ENCODE measurements at regions not wholly inside any gene's neighbourhood (a gene's known extent, or its start where the extent isn't known, plus 50 kb on each side); places are given as distances from the start of the nearest gene placed in this dataset.

GRCh38 chr6:168137024-168137423, 58.0 kb upstream of the FRMD1 start:
- peaks cover 6% of the 10 kb centered on the region for H3K4me1 ChIP-seq (ENCODE audit: control insufficient read depth, insufficient read depth, low read length)
- H3K27ac ChIP-seq (ENCODE audit: low read length), result no peak overlapping the region
- H3K9me3 ChIP-seq (ENCODE audit: control insufficient read depth in 2 of 2, low read length in 2 of 2), result no peaks in the 10 kb centered on the region
- H3K9ac ChIP-seq (ENCODE audit: low read length in 2 of 2), result no peak overlapping the region
- H3K4me3 ChIP-seq (ENCODE audit: low read length in 2 of 2), result no peak overlapping the region
- H3K27me3 ChIP-seq (ENCODE audit: control insufficient read depth in 1 of 2, insufficient read depth in 2 of 2, low read length in 2 of 2), result no peaks in the 10 kb centered on the region
- H3K36me3 ChIP-seq (ENCODE audit: control insufficient read depth in 2 of 2, insufficient read depth in 2 of 2, low read length in 2 of 2), result no peaks in the 10 kb centered on the region

GRCh38 chr6:168136622-168137021, 57.6 kb upstream of the FRMD1 start:
- Histone ChIP-seq H3K27me3 (ENCODE audit: control insufficient read depth in 1 of 2, insufficient read depth in 2 of 2, low read length in 2 of 2) (peaks cover 0 to 2% of the 10 kb centered on the region in 2 donors), H3K4me1 (ENCODE audit: control insufficient read depth, insufficient read depth, low read length) (peaks cover 6% of the 10 kb centered on the region), H3K9ac (ENCODE audit: low read length in 2 of 2) (no peak overlapping the region), H3K36me3 (ENCODE audit: control insufficient read depth in 2 of 2, insufficient read depth in 2 of 2, low read length in 2 of 2) (no peaks in the 10 kb centered on the region), H3K4me3 (ENCODE audit: low read length in 2 of 2) (no peak overlapping the region), H3K27ac (ENCODE audit: low read length) (no peak overlapping the region), H3K9me3 (ENCODE audit: control insufficient read depth in 2 of 2, low read length in 2 of 2) (no peaks in the 10 kb centered on the region)

GRCh38 chr6:168136001-168136400, 57.0 kb upstream of the FRMD1 start:
- no peak overlapping the region for H3K27ac ChIP-seq (ENCODE audit: low read length)
- no peak overlapping the region for H3K9ac ChIP-seq (ENCODE audit: low read length in 2 of 2)
- no peaks in the 10 kb centered on the region for H3K36me3 ChIP-seq (ENCODE audit: control insufficient read depth in 2 of 2, insufficient read depth in 2 of 2, low read length in 2 of 2)
- H3K27me3 ChIP-seq (ENCODE audit: control insufficient read depth in 1 of 2, insufficient read depth in 2 of 2, low read length in 2 of 2), result peaks cover 0 to 4% of the 10 kb centered on the region in 2 donors
- no peak overlapping the region for H3K4me3 ChIP-seq (ENCODE audit: low read length in 2 of 2)
- no peaks in the 10 kb centered on the region for H3K9me3 ChIP-seq (ENCODE audit: control insufficient read depth in 2 of 2, low read length in 2 of 2)
- peaks cover 6% of the 10 kb centered on the region for H3K4me1 ChIP-seq (ENCODE audit: control insufficient read depth, insufficient read depth, low read length)

GRCh38 chr6:168134560-168135201, 55.7 kb upstream of the FRMD1 start:
- peaks cover 0 to 5% of the 10 kb centered on the region in 2 donors for H3K27me3 ChIP-seq (ENCODE audit: control insufficient read depth in 1 of 2, insufficient read depth in 2 of 2, low read length in 2 of 2)
- no peak overlapping the region for H3K27ac ChIP-seq (ENCODE audit: low read length)
- peaks cover 6% of the 10 kb centered on the region for H3K4me1 ChIP-seq (ENCODE audit: control insufficient read depth, insufficient read depth, low read length)
- no peaks in the 10 kb centered on the region for H3K9me3 ChIP-seq (ENCODE audit: control insufficient read depth in 2 of 2, low read length in 2 of 2)
- H3K4me3 ChIP-seq (ENCODE audit: low read length in 2 of 2), result no peak overlapping the region
- H3K9ac ChIP-seq (ENCODE audit: low read length in 2 of 2), result no peak overlapping the region
- H3K36me3 ChIP-seq (ENCODE audit: control insufficient read depth in 2 of 2, insufficient read depth in 2 of 2, low read length in 2 of 2), result no peaks in the 10 kb centered on the region

- peak overlapping the region in 1 of 2 donors; percentile 22 for H3K4me3 ChIP-seq (ENCODE audit: low read length in 2 of 2)
- H3K9me3 ChIP-seq (ENCODE audit: control insufficient read depth in 2 of 2, low read length in 2 of 2), result no peaks in the 10 kb centered on the region
- peaks cover 0 to 5% of the 10 kb centered on the region in 2 donors for H3K27me3 ChIP-seq (ENCODE audit: control insufficient read depth in 1 of 2, insufficient read depth in 2 of 2, low read length in 2 of 2)
- no peaks in the 10 kb centered on the region for H3K36me3 ChIP-seq (ENCODE audit: control insufficient read depth in 2 of 2, insufficient read depth in 2 of 2, low read length in 2 of 2)
- no peak overlapping the region for H3K27ac ChIP-seq (ENCODE audit: low read length)
- H3K4me1 ChIP-seq (ENCODE audit: control insufficient read depth, insufficient read depth, low read length), result peaks cover 6% of the 10 kb centered on the region
- no peak overlapping the region for H3K9ac ChIP-seq (ENCODE audit: low read length in 2 of 2)
These were observed 54.9 kb upstream of the FRMD1 start for GRCh38 chr6:168133687-168134559.

- H3K4me3 ChIP-seq (ENCODE audit: low read length in 2 of 2), result peak overlapping the region in 1 of 2 donors; percentile 66
These were observed 54.2 kb upstream of the FRMD1 start for GRCh38 chr6:168133168-168133561.

GRCh38 chr6:168132531-168133167, 53.6 kb upstream of the FRMD1 start:
- H3K4me3 ChIP-seq (ENCODE audit: low read length in 2 of 2), result peak overlapping the region in 1 of 2 donors; percentile 59
- peaks cover 6% of the 10 kb centered on the region for H3K4me1 ChIP-seq (ENCODE audit: control insufficient read depth, insufficient read depth, low read length)
- no peaks in the 10 kb centered on the region for H3K9me3 ChIP-seq (ENCODE audit: control insufficient read depth in 2 of 2, low read length in 2 of 2)
- H3K27me3 ChIP-seq (ENCODE audit: control insufficient read depth in 1 of 2, insufficient read depth in 2 of 2, low read length in 2 of 2), result peaks cover 0 to 5% of the 10 kb centered on the region in 2 donors
- no peak overlapping the region for H3K27ac ChIP-seq (ENCODE audit: low read length)
- no peaks in the 10 kb centered on the region for H3K36me3 ChIP-seq (ENCODE audit: control insufficient read depth in 2 of 2, insufficient read depth in 2 of 2, low read length in 2 of 2)
- no peak overlapping the region for H3K9ac ChIP-seq (ENCODE audit: low read length in 2 of 2)

More at GRCh38 chr6:168133168-168133561, 54.2 kb upstream of the FRMD1 start:
- H3K4me1 ChIP-seq (ENCODE audit: control insufficient read depth, insufficient read depth, low read length), result peaks cover 6% of the 10 kb centered on the region
- H3K36me3 ChIP-seq (ENCODE audit: control insufficient read depth in 2 of 2, insufficient read depth in 2 of 2, low read length in 2 of 2), result no peaks in the 10 kb centered on the region
- no peak overlapping the region for H3K9ac ChIP-seq (ENCODE audit: low read length in 2 of 2)
- no peaks in the 10 kb centered on the region for H3K9me3 ChIP-seq (ENCODE audit: control insufficient read depth in 2 of 2, low read length in 2 of 2)
- peaks cover 0 to 5% of the 10 kb centered on the region in 2 donors for H3K27me3 ChIP-seq (ENCODE audit: control insufficient read depth in 1 of 2, insufficient read depth in 2 of 2, low read length in 2 of 2)
- H3K27ac ChIP-seq (ENCODE audit: low read length), result no peak overlapping the region

GRCh38 chr6:168131464-168132415, 52.7 kb upstream of the FRMD1 start:
- no peak overlapping the region for H3K27ac ChIP-seq (ENCODE audit: low read length)
- no peak overlapping the region for H3K4me3 ChIP-seq (ENCODE audit: low read length in 2 of 2)
- H3K4me1 ChIP-seq (ENCODE audit: control insufficient read depth, insufficient read depth, low read length), result peaks cover 6% of the 10 kb centered on the region
- peaks cover 0 to 5% of the 10 kb centered on the region in 2 donors for H3K27me3 ChIP-seq (ENCODE audit: control insufficient read depth in 1 of 2, insufficient read depth in 2 of 2, low read length in 2 of 2)
- no peaks in the 10 kb centered on the region for H3K9me3 ChIP-seq (ENCODE audit: control insufficient read depth in 2 of 2, low read length in 2 of 2)
- no peaks in the 10 kb centered on the region for H3K36me3 ChIP-seq (ENCODE audit: control insufficient read depth in 2 of 2, insufficient read depth in 2 of 2, low read length in 2 of 2)
- no peak overlapping the region for H3K9ac ChIP-seq (ENCODE audit: low read length in 2 of 2)

DNA sequence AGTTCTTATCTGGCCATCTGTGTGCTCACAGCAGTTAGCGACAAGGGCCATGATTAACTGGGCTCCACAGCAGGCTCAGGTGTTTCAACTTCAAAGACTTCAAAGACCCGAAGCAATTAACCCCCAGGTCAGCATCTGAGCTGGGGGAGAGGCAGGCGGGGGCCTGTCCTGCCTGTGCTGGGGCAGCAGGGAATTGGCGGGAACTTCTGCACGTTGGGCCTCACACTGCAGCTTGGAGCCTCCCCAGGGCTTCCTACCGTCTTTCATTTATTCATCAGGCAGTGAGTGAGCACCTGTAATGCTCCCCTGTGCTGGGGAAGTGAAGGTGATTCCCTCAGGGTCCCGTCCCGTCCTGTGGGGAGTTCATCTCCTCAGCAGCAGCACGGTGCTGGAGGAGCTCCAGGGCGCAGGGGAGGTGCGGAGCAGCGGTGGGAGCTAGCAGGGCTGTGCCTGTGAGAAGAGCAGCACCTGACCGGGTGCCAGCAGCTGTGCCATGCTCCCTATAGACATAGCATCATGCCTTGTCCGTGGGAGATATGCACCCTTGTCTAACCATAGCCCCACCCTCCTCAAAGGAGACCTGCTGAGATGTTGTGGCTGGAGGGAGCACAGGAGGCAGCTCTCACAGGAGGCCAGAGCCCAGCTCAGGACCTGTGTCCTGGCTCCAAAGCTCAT, 51.8 kb upstream of the FRMD1 start:
- Histone ChIP-seq H3K9ac (ENCODE audit: low read length in 2 of 2) (no peak overlapping the region), H3K27me3 (ENCODE audit: control insufficient read depth in 1 of 2, insufficient read depth in 2 of 2, low read length in 2 of 2) (peaks cover 0 to 5% of the 10 kb centered on the region in 2 donors), H3K4me1 (ENCODE audit: control insufficient read depth, insufficient read depth, low read length) (peaks cover 6% of the 10 kb centered on the region), H3K9me3 (ENCODE audit: control insufficient read depth in 2 of 2, low read length in 2 of 2) (no peaks in the 10 kb centered on the region), H3K27ac (ENCODE audit: low read length) (no peak overlapping the region), H3K36me3 (ENCODE audit: control insufficient read depth in 2 of 2, insufficient read depth in 2 of 2, low read length in 2 of 2) (no peaks in the 10 kb centered on the region), H3K4me3 (ENCODE audit: low read length in 2 of 2) (no peak overlapping the region)

All from stomach smooth muscle (tissue), 2 donors.